NT2/D1 (cell line): ENCODE measurements at regions not wholly inside any gene's neighbourhood (a gene's known extent, or its start where the extent isn't known, plus 50 kb on each side); places are given as distances from the start of the nearest gene placed in this dataset.
"Not testable (repeated sequence)": the region's sequence is repeated elsewhere in the genome, so short reads cannot be mapped to it uniquely, and the experiment has no call there.

Source experiments
- DNase-seq: peaks from one replicate; pipeline ENCODE4 v3.0.0-alpha.2; 2011; ENCODE audit warnings: low read depth, low spot score
- H3K27me3 ChIP-seq: 2 replicates; pipeline ENCODE4 v1.6.0; 2011; ENCODE audit warnings: mild to moderate bottlenecking; ENCODE audit not compliant: insufficient read length, insufficient read depth
- H3K36me3 ChIP-seq: 2 replicates; pipeline ENCODE4 v1.6.1; 2011; ENCODE audit warnings: mild to moderate bottlenecking, low read length, mixed read lengths; ENCODE audit not compliant: insufficient read depth, insufficient read length
- H3K4me1 ChIP-seq: 2 replicates; pipeline ENCODE4 v1.5.1; 2011; ENCODE audit not compliant: insufficient read depth, insufficient read length
- H3K4me3 ChIP-seq: 2 replicates; pipeline ENCODE4 v1.5.1; 2011; ENCODE audit warnings: low read depth; ENCODE audit not compliant: insufficient read length
- H3K9ac ChIP-seq: 2 replicates; pipeline ENCODE4 v1.6.0; 2011; ENCODE audit warnings: low read depth; ENCODE audit not compliant: insufficient read length
- H3K9me3 ChIP-seq: 2 replicates; pipeline ENCODE4 v1.5.1; 2011; ENCODE audit warnings: mild to moderate bottlenecking, low read length; ENCODE audit not compliant: insufficient read depth
- SUZ12 ChIP-seq: IDR thresholded peaks from 2 replicates; pipeline ENCODE4 v1.6.1; 2011; ENCODE audit not compliant: insufficient read length, insufficient read depth; ENCODE audit errors: extremely low read depth
- YY1 ChIP-seq: IDR thresholded peaks from 2 replicates; pipeline ENCODE4 v1.6.1; 2011; ENCODE audit not compliant: insufficient read length, insufficient read depth
- ZNF274 ChIP-seq: IDR thresholded peaks from 2 replicates; pipeline ENCODE4 v1.6.1; 2011; ENCODE audit warnings: mild to moderate bottlenecking, low read depth, low read length

DNA sequence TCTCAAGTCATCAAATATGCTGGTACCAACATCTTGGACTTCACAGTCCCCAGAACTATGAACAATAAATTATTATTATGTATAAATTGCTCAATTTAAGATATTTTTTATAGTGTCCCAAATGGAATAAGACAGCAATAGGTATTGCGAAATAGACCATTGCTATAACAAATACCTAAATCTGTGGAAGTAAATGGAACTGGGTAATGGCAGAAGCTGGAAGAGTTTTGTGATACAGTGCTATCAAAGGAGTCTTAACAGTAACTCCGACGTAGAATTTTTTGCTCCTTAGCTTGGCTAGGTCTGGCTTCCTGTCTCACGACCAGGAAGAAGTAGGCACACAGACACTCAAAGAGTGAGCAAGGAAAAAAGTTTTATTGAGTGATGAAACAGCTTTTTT is 1791.5 kb downstream of the PLA2G4A start:
- H3K9me3 ChIP-seq, result no peaks in the 10 kb centered on the region
- DNase-seq, result no peak
- H3K4me3 ChIP-seq, result no peak overlapping the region
- TF ChIP-seq YY1, result no peak
- TF ChIP-seq ZNF274, result no peak
- TF ChIP-seq SUZ12, result no peak
- H3K27me3 ChIP-seq, result no peaks in the 10 kb centered on the region
- no peaks in the 10 kb centered on the region for H3K36me3 ChIP-seq
- no peaks in the 10 kb centered on the region for H3K4me1 ChIP-seq
- no peak overlapping the region for H3K9ac ChIP-seq

DNA sequence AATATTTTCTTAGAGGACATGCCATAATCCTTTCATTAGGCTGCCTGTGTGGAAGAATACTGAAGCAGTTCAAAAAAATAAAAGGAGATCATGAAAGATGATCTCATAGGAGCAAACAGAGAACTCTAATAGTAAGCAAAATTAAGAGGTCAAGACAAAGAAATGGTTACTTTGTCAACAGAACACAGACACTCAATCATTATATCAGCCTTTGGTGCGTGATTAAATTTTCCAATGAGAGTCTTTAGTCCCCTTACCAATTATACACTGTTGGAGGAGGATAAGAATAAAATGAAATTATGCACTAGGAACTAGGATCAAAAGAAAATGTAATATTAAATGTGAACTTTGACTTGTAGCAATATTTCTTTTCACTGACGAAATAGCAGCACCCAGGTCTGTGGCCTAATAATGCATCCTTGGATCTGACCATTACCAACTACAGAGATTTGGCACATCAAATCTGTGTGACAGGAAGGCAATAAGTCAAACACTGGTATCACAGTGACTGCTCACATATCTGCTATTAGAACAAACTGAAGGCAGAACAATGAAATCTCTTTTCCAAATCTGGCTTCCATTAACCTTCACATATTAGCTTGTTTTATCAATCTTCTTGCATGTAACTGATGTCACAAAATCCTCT is 1812.9 kb downstream of the PLA2G4A start:
- no peak overlapping the region for H3K4me3 ChIP-seq
- H3K36me3 ChIP-seq, result no peaks in the 10 kb centered on the region
- H3K9ac ChIP-seq, result no peak overlapping the region
- H3K27me3 ChIP-seq, result no peaks in the 10 kb centered on the region
- no peaks in the 10 kb centered on the region for H3K4me1 ChIP-seq
- no peaks in the 10 kb centered on the region for H3K9me3 ChIP-seq
- TF ChIP-seq ZNF274, result no peak
- TF ChIP-seq YY1, result no peak
- no peak for TF ChIP-seq SUZ12
- DNase-seq, result no peak

DNA sequence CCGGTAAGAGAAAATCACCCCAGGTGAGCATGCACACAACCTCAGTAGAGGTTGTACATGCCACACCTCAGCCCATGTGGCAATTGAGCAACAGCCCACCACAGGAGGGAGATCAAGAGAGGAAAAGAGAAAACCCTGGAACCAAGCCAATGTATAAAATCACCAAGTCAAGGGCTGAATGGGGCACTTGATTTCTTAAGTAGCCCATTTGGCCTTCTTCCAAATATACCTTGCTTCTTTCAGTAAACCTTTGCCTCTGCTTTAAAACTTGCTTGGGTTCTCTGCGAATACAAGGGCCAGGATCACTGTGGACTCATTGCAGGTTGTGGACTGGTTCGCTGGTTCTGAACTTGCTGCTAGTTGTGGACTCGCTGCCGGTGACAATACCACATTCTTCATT is 1814.0 kb downstream of the PLA2G4A start:
- H3K4me1 ChIP-seq, result no peaks in the 10 kb centered on the region
- no peaks in the 10 kb centered on the region for H3K36me3 ChIP-seq
- no peaks in the 10 kb centered on the region for H3K9me3 ChIP-seq
- H3K9ac ChIP-seq, result no peak overlapping the region
- H3K4me3 ChIP-seq, result no peak overlapping the region
- TF ChIP-seq SUZ12 (no peak), ZNF274 (no peak), YY1 (no peak)
- DNase-seq, result no peak
- H3K27me3 ChIP-seq, result no peaks in the 10 kb centered on the region

DNA sequence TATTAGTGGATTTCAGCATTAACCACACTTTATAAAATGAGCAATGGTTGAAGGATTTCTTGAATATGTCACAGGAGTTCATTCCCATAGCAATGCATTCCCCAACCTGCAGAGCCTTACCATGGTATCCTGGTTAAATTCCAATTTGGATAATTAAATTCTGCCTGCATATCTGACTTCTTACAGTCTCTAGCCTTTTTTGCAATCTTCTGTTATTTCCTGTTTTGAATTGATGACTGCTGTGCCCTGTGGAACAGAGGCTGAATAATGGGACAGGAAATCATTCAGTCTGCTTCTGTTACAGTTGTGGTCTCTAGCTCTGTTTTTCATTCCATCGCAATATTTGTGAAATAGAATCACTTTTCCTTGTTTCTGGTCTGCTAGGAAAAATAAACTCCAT is 1823.9 kb downstream of the PLA2G4A start:
- Histone ChIP-seq H3K4me3 (no peak overlapping the region), H3K9ac (no peak overlapping the region), H3K27me3 (no peaks in the 10 kb centered on the region), H3K36me3 (no peaks in the 10 kb centered on the region), H3K4me1 (no peaks in the 10 kb centered on the region), H3K9me3 (peaks cover 5% of the 10 kb centered on the region; the same call in 1 of the 2 replicates)
- DNase-seq, result no peak
- TF ChIP-seq YY1 (no peak), SUZ12 (no peak)

DNA sequence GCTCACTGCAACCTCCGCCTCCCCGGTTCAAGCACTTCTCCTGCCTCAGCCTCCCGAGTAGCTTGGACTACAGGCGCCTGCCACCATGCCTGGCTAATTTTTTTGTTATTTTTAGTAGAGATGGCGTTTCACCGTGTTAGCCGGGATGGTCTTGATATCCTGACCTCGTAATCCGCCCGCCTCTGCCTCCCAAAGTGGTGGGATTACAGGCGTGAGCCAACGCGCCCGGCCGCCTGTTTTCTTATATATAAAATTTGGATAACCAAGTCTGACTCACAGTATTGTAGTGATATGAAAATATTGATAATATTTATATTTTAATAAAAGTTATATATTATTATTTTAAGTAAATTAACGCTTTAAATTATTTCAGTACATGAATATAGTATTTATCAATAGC is 1821.7 kb downstream of the BRINP3 start:
- not testable (repeated sequence) for H3K9me3 ChIP-seq, H3K36me3 ChIP-seq, DNase-seq, H3K4me1 ChIP-seq, H3K4me3 ChIP-seq, H3K9ac ChIP-seq, H3K27me3 ChIP-seq

DNA sequence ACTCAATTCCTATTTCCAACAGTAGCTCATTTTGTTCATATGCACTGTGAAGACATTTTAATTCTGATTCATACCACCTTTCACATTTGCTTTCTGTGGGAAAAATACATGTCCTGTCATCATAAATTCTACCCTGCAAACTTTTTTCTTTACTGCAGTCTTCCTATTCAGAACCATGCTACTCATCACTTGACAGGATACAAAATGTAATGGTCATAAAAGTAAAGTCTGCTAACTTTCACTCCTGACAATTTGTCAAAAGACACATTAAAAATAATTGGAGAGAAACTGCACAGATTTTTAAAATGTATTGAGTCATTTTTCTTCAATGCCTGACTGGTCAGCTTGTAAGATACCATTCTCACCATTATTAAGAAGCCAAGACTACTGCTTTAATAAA is 1817.1 kb downstream of the BRINP3 start:
- H3K4me3 ChIP-seq, result no peak overlapping the region
- no peaks in the 10 kb centered on the region for H3K36me3 ChIP-seq
- H3K27me3 ChIP-seq, result no peaks in the 10 kb centered on the region
- no peaks in the 10 kb centered on the region for H3K9me3 ChIP-seq
- TF ChIP-seq ZNF274 (no peak), YY1 (no peak), SUZ12 (no peak)
- H3K9ac ChIP-seq, result no peak overlapping the region
- no peaks in the 10 kb centered on the region for H3K4me1 ChIP-seq
- no peak for DNase-seq

DNA sequence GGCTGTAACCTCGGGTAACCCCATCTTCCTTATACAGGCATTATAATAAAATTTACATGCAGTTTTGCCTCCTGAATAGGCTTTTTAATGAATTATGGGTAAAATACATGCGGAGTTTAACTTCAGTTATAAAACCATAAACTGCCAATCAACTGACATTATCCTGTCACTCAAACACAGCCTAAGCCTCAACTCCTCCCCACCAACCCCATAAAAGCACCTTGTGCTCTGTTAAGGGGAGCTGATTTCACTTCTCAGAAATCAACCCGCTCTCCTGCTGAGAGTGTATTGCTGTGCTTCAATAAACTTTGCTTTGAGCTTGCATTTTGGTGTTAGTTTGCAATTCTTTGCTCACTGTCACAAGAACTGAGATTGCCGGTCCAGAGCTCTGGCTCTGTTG is 1812.2 kb downstream of the BRINP3 start:
- Histone ChIP-seq H3K4me1 (no peaks in the 10 kb centered on the region), H3K36me3 (no peaks in the 10 kb centered on the region), H3K27me3 (no peaks in the 10 kb centered on the region), H3K9me3 (peaks cover 12% of the 10 kb centered on the region), H3K4me3 (no peak overlapping the region), H3K9ac (no peak overlapping the region)
- no peak for DNase-seq
- no peak for TF ChIP-seq YY1
- TF ChIP-seq SUZ12, result no peak
- no peak for TF ChIP-seq ZNF274

DNA sequence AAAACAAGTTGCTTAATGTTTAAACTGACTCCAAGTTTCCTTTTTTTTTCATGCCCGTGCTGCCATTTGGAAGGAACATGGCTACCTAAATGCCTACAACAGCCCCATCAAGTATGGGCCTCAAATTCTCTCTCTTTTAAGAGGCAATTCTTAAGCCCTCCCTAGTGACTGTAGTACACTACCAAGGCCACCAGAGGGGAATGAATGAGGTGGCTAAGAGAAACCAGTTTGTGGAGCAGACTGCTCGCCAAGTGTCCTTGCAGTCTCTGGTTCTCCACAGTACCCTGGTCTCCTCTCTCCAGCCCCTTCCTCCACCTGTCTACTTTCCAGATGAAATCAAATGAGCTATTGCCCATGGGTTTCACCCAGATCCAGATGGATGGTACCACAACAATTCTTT is 1809.6 kb downstream of the BRINP3 start:
- H3K4me3 ChIP-seq, result no peak overlapping the region
- H3K27me3 ChIP-seq, result no peaks in the 10 kb centered on the region
- TF ChIP-seq YY1 (no peak), ZNF274 (no peak), SUZ12 (no peak)
- H3K36me3 ChIP-seq, result no peaks in the 10 kb centered on the region
- no peak overlapping the region for H3K9ac ChIP-seq
- DNase-seq, result peak; percentile 30
- H3K9me3 ChIP-seq, result peaks cover 12% of the 10 kb centered on the region
- H3K4me1 ChIP-seq, result no peaks in the 10 kb centered on the region
